HFFc6 (cell line): ENCODE measurements at regions not wholly inside any gene's neighbourhood (a gene's known extent, or its start where the extent isn't known, plus 50 kb on each side); places are given as distances from the start of the nearest gene placed in this dataset.

ENCODE experiments used
- DNase-seq: peaks from one replicate; pipeline ENCODE4 v3.0.0-alpha.2; 2018
- H3K27ac Mint-ChIP-seq: 2 replicates; pipeline ENCODE4 v1.8.0; 2020; ENCODE audit warnings: mild to moderate bottlenecking, mixed read lengths
- H3K27me3 Mint-ChIP-seq: 2 replicates; pipeline ENCODE4 v1.8.0; 2021; ENCODE audit warnings: mild to moderate bottlenecking, moderate library complexity, mixed read lengths; ENCODE audit not compliant: insufficient read depth
- H3K36me3 Mint-ChIP-seq: 2 replicates; pipeline ENCODE4 v1.8.0; 2021; ENCODE audit warnings: low read depth, mixed read lengths
- H3K4me1 Mint-ChIP-seq: 2 replicates; pipeline ENCODE4 v1.8.0; 2020; ENCODE audit warnings: low read depth, mixed read lengths
- H3K4me3 Mint-ChIP-seq: 2 replicates; pipeline ENCODE4 v1.8.0; 2020; ENCODE audit warnings: mild to moderate bottlenecking, moderate library complexity, mixed read lengths
- H3K9me3 Mint-ChIP-seq: 2 replicates; pipeline ENCODE4 v1.8.0; 2020; ENCODE audit warnings: mild to moderate bottlenecking, mixed read lengths
- CTCF ChIP-seq: fragments of 200-600 bp; sonication (generic); IDR thresholded peaks from 2 replicates; pipeline ENCODE4 v1.5.0; 2021; ENCODE audit warnings: antibody characterized with exemption, mild to moderate bottlenecking

- Mint-ChIP-seq H3K27me3 (peaks cover 8% of the 10 kb centered on the region), H3K27ac (no peak overlapping the region), H3K9me3 (peaks cover 4% of the 10 kb centered on the region), H3K36me3 (peaks cover 4% of the 10 kb centered on the region), H3K4me1 (peaks cover 53% of the 10 kb centered on the region), H3K4me3 (no peak overlapping the region)
- TF ChIP-seq CTCF, result no peak
- DNase-seq, result peak; percentile 52
Measured at GRCh38 chr6:157755032-157755745, 67.9 kb upstream of the SNX9 start.

GRCh38 chr6:157755746-157756411 lies 67.2 kb upstream of the SNX9 start:
- Mint-ChIP-seq H3K36me3 (peaks cover 3% of the 10 kb centered on the region), H3K9me3 (peaks cover 2% of the 10 kb centered on the region), H3K4me1 (peaks cover 59% of the 10 kb centered on the region), H3K27ac (no peak overlapping the region), H3K27me3 (peaks cover 8% of the 10 kb centered on the region), H3K4me3 (no peak overlapping the region)
- DNase-seq, result no peak
- TF ChIP-seq CTCF, result no peak

- Mint-ChIP-seq H3K4me1 (peaks cover 69% of the 10 kb centered on the region), H3K4me3 (peak overlapping the region; percentile 62), H3K36me3 (no peaks in the 10 kb centered on the region; the same call in 1 of the 2 replicates), H3K27me3 (peaks cover 10% of the 10 kb centered on the region), H3K27ac (peak overlapping the region; percentile 58), H3K9me3 (no peaks in the 10 kb centered on the region; the same call in 1 of the 2 replicates)
- peak; percentile 95 for TF ChIP-seq CTCF
- peak; percentile 74 for DNase-seq
Measured at GRCh38 chr6:157756708-157757429, 66.2 kb upstream of the SNX9 start.

GRCh38 chr6:157757430-157758403 lies 65.3 kb upstream of the SNX9 start:
- peaks cover 11% of the 10 kb centered on the region for H3K27me3 Mint-ChIP-seq
- H3K9me3 Mint-ChIP-seq, result no peaks in the 10 kb centered on the region; the same call in 1 of the 2 replicates
- TF ChIP-seq CTCF, result no peak
- H3K4me1 Mint-ChIP-seq, result peaks cover 78% of the 10 kb centered on the region
- H3K36me3 Mint-ChIP-seq, result no peaks in the 10 kb centered on the region; the same call in 1 of the 2 replicates
- no peak for DNase-seq
- no peak overlapping the region; the same call in 1 of the 2 replicates for H3K27ac Mint-ChIP-seq
- no peak overlapping the region for H3K4me3 Mint-ChIP-seq

- Mint-ChIP-seq H3K27me3 (peaks cover 11% of the 10 kb centered on the region), H3K9me3 (no peaks in the 10 kb centered on the region; the same call in 1 of the 2 replicates), H3K27ac (no peak overlapping the region), H3K4me1 (peaks cover 78% of the 10 kb centered on the region), H3K36me3 (no peaks in the 10 kb centered on the region), H3K4me3 (no peak overlapping the region)
- no peak for TF ChIP-seq CTCF
- DNase-seq, result no peak
Measured at GRCh38 chr6:157758516-157759023, 64.5 kb upstream of the SNX9 start.
